ENCODE measurements at regions not wholly inside any gene's neighbourhood (a gene's known extent, or its start where the extent isn't known, plus 50 kb on each side); places are given as distances from the start of the nearest gene placed in this dataset.

DNA sequence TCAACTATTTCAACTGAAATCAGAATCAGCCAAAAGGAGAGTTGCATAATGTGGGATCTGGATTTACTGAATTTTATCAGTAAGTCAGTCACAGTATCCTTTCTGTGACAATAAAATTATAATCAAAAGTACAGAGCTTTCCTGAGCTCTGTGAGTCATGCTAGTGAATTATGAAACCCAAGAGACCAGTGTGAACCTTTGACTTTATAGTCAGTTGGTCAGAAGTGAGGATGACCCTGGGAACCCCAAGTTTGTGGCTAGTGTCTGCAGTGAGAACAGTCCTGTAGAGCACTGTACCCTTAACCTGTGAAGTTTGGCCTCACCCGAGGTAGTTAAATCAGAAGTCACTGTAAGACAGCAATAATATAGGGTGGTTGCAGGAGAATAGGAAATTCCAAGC lies 381.7 kb downstream of the CDH19 start:
- no peaks in the 10 kb centered on the region for H3K79me2 ChIP-seq (ENCODE audit: insufficient read depth, low read length)
- H3K4me2 ChIP-seq (ENCODE audit: low read length): no peak overlapping the region
- no peaks in the 10 kb centered on the region for H3K36me3 ChIP-seq (ENCODE audit: control insufficient read depth in 1 of 2, insufficient read depth in 2 of 2, low read length in 2 of 2)
- TF ChIP-seq EGR1 (IDR thresholded peaks at IDR 0.05; ENCODE audit: low read depth) (no peak), EZH2 (IDR thresholded peaks at IDR 0.05) (no peak), POLR2AphosphoS5 (IDR thresholded peaks at IDR 0.05; ENCODE audit: low read depth, low read length) (no peak), YY1 (IDR thresholded peaks at IDR 0.05; ENCODE audit: extremely low read depth, insufficient replicate concordance, low read depth, low read length) (no peak)
- TF ChIP-seq, protein P1, sequence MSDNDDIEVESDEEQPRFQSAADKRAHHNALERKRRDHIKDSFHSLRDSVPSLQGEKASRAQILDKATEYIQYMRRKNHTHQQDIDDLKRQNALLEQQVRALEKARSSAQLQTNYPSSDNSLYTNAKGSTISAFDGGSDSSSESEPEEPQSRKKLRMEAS (IDR thresholded peaks at IDR 0.05): no peak
- ChIA-PET RAD21 (ENCODE audit: low non-redundant PET in 1 of 2, low total read pairs in 2 of 2, uncharacterized antibody in 2 of 2, unreplicated experiment in 2 of 2) (no interaction called here), POLR2A (no interaction called here), CTCF (no interaction called here)
- intact Hi-C loops (cut with micrococcal nuclease): no loop called here
- H4K20me1 ChIP-seq (ENCODE audit: insufficient read depth): no peaks in the 10 kb centered on the region
- H3K4me3 ChIP-seq (replicated peaks in 1 of 2; ENCODE audit: low read depth in 1 of 2, low read length in 2 of 2): no peak overlapping the region
- peaks cover 11 to 14% of the 10 kb centered on the region in 2 experiments; a peak in 2 of 4 replicates for H3K9me3 ChIP-seq (ENCODE audit: control insufficient read depth in 1 of 2, insufficient read depth in 1 of 2, low read depth in 1 of 2, low read length in 2 of 2)
- H3K4me1 ChIP-seq (ENCODE audit: control insufficient read depth in 1 of 2, insufficient read depth in 2 of 2, low read length in 2 of 2): no peaks in the 10 kb centered on the region
- no peaks in the 10 kb centered on the region for H3K27me3 ChIP-seq (ENCODE audit: insufficient read depth, low read length)
- ATAC-seq (no peak), DNase-seq (ENCODE audit: low read depth, low spot score) (no peak)
- BruUV-seq (replicated peaks): no TSS peak
- H3K27ac ChIP-seq (ENCODE audit: low read depth, low read length): no peak overlapping the region
- no peak overlapping the region for H2AFZ ChIP-seq (ENCODE audit: low read depth, low read length, poor library complexity, severe bottlenecking)
- no peaks in the 10 kb centered on the region for H3K9me2 ChIP-seq (ENCODE audit: insufficient read depth)
- H3K9ac ChIP-seq (ENCODE audit: low read length): no peak overlapping the region

DNA sequence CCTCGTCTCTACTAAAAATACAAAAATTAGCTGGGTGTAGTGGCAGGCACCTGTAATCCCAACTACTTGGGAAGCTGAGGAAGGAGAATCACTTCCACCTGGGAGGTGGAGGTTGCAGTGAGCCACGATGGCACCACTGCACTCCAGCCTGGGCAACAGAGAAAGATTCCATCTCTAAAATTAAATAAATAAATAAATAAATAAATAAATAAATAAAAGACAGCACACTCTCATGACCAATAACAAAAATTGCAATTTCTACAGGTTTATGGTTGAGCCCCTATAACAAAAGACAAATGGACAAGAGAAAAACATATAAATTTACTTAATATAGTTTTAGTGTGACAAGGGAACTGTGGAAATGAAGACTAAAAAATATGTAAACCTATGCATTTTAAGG lies 384.1 kb downstream of the CDH19 start:
- H3K9me3 ChIP-seq (ENCODE audit: control insufficient read depth in 1 of 2, insufficient read depth in 1 of 2, low read depth in 1 of 2, low read length in 2 of 2): peaks cover 6 to 17% of the 10 kb centered on the region in 2 experiments; a peak in 2 of 4 replicates
- H2AFZ ChIP-seq (ENCODE audit: low read depth, low read length, poor library complexity, severe bottlenecking): no peak overlapping the region
- no TSS peak for BruUV-seq (replicated peaks)
- H3K4me2 ChIP-seq (ENCODE audit: low read length): no peak overlapping the region
- no peaks in the 10 kb centered on the region for H3K4me1 ChIP-seq (ENCODE audit: control insufficient read depth in 1 of 2, insufficient read depth in 2 of 2, low read length in 2 of 2)
- no peak overlapping the region for H3K9ac ChIP-seq (ENCODE audit: low read length)
- RAD21 ChIA-PET (ENCODE audit: low non-redundant PET in 1 of 2, low total read pairs in 2 of 2, uncharacterized antibody in 2 of 2, unreplicated experiment in 2 of 2): no interaction called here
- H3K79me2 ChIP-seq (ENCODE audit: insufficient read depth, low read length): no peaks in the 10 kb centered on the region
- H3K27ac ChIP-seq (ENCODE audit: low read depth, low read length): no peak overlapping the region
- H3K9me2 ChIP-seq (ENCODE audit: insufficient read depth): no peaks in the 10 kb centered on the region
- no peaks in the 10 kb centered on the region for H3K36me3 ChIP-seq (ENCODE audit: control insufficient read depth in 1 of 2, insufficient read depth in 2 of 2, low read length in 2 of 2)
- DNase-seq (ENCODE audit: low read depth, low spot score) (no peak), ATAC-seq (no peak)
- H3K4me3 ChIP-seq (replicated peaks in 1 of 2; ENCODE audit: low read depth in 1 of 2, low read length in 2 of 2): no peak overlapping the region
- TF ChIP-seq JUND (IDR thresholded peaks at IDR 0.05) (no peak), EGR1 (IDR thresholded peaks at IDR 0.05; ENCODE audit: low read depth) (no peak), SRF (IDR thresholded peaks at IDR 0.05; ENCODE audit: low read depth) (no peak), POLR2AphosphoS5 (IDR thresholded peaks at IDR 0.05; ENCODE audit: low read depth, low read length) (no peak), YY1 (IDR thresholded peaks at IDR 0.05; ENCODE audit: extremely low read depth, insufficient replicate concordance, low read depth, low read length) (no peak), EZH2phosphoT487 (IDR thresholded peaks at IDR 0.05; ENCODE audit: borderline replicate concordance) (no peak), FOSL1 (IDR thresholded peaks at IDR 0.05; ENCODE audit: low read depth) (no peak), SP1 (IDR thresholded peaks at IDR 0.05; ENCODE audit: low read depth) (no peak)
- TF ChIP-seq, protein P2, sequence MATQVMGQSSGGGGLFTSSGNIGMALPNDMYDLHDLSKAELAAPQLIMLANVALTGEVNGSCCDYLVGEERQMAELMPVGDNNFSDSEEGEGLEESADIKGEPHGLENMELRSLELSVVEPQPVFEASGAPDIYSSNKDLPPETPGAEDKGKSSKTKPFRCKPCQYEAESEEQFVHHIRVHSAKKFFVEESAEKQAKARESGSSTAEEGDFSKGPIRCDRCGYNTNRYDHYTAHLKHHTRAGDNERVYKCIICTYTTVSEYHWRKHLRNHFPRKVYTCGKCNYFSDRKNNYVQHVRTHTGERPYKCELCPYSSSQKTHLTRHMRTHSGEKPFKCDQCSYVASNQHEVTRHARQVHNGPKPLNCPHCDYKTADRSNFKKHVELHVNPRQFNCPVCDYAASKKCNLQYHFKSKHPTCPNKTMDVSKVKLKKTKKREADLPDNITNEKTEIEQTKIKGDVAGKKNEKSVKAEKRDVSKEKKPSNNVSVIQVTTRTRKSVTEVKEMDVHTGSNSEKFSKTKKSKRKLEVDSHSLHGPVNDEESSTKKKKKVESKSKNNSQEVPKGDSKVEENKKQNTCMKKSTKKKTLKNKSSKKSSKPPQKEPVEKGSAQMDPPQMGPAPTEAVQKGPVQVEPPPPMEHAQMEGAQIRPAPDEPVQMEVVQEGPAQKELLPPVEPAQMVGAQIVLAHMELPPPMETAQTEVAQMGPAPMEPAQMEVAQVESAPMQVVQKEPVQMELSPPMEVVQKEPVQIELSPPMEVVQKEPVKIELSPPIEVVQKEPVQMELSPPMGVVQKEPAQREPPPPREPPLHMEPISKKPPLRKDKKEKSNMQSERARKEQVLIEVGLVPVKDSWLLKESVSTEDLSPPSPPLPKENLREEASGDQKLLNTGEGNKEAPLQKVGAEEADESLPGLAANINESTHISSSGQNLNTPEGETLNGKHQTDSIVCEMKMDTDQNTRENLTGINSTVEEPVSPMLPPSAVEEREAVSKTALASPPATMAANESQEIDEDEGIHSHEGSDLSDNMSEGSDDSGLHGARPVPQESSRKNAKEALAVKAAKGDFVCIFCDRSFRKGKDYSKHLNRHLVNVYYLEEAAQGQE (IDR thresholded peaks at IDR 0.05; ENCODE audit: low read depth): no peak
- TF ChIP-seq, protein P1 (IDR thresholded peaks at IDR 0.05): no peak
- TF ChIP-seq, protein P3, sequence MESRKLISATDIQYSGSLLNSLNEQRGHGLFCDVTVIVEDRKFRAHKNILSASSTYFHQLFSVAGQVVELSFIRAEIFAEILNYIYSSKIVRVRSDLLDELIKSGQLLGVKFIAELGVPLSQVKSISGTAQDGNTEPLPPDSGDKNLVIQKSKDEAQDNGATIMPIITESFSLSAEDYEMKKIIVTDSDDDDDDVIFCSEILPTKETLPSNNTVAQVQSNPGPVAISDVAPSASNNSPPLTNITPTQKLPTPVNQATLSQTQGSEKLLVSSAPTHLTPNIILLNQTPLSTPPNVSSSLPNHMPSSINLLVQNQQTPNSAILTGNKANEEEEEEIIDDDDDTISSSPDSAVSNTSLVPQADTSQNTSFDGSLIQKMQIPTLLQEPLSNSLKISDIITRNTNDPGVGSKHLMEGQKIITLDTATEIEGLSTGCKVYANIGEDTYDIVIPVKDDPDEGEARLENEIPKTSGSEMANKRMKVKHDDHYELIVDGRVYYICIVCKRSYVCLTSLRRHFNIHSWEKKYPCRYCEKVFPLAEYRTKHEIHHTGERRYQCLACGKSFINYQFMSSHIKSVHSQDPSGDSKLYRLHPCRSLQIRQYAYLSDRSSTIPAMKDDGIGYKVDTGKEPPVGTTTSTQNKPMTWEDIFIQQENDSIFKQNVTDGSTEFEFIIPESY (IDR thresholded peaks at IDR 0.05; ENCODE audit: extremely low read depth, insufficient replicate concordance, low read length): no peak
- POLR2A ChIA-PET: no interaction called here
- H4K20me1 ChIP-seq (ENCODE audit: insufficient read depth): no peaks in the 10 kb centered on the region
- no peaks in the 10 kb centered on the region for H3K27me3 ChIP-seq (ENCODE audit: insufficient read depth, low read length)
- CTCF ChIA-PET: no interaction called here
- intact Hi-C loops (cut with micrococcal nuclease): no loop called here

Measured in HCT116 (cell line).